GM18907 (cell line): ENCODE measurements at regions not wholly inside any gene's neighbourhood (a gene's known extent, or its start where the extent isn't known, plus 50 kb on each side); places are given as distances from the start of the nearest gene placed in this dataset.

Experiments used
- ATAC-seq: cut with Tn5 transposase; IDR thresholded peaks from one replicate; pipeline ENCODE4 v1.9.1; 2021; ENCODE audit warnings: mild to moderate bottlenecking, moderate library complexity; ENCODE audit not compliant: unreplicated experiment

DNA sequence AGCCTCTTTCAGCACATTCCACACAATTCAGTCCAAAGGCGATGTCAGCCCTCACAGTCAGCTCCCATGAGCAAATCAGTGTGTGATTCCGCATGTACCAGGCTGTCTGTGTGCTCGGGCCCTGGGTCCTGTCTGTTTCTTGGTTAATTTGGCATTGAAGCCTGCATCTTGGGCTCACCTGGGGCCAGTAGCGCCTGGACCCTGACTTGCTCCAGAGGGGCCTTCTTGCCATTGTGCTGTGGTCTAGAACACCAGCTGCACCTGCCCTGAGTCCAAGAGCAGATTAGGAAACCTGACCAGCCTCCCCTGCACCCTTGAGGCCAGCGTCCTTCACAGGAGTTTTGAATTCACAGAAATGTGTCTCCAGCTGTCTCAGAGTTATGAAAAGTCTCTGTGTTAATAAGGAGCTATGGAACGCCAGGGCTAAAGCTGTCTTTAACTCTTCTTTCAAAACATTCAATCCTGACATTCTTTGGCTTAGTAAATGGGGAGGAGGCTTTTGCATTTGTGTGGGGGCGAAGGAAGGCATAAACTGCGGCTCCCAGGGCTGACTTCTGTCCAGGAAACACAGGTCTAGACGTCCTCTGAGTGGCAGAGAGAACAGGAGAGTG lies 102.2 kb downstream of the ARF6 start:
- ATAC-seq, result no peak

DNA sequence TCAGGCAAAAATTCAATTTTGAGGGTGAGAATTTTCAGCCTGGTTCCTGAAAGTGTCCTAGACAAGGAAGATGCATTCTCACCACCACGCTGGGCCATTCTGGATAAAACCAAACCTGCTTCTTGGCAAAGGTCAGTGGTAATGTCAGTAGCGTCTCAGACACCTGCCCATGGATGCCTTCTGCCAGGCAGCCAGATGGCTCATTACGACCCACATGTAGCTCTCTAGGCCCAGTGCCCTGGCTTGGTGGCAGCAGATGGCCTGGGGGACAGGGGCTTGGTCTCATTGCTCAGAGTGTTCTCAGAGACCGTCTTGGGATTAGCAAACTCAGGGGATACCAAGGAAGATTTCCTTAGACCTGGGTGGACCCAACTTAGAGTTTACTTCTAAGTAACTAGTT lies 105.1 kb downstream of the ARF6 start:
- no peak for ATAC-seq

DNA sequence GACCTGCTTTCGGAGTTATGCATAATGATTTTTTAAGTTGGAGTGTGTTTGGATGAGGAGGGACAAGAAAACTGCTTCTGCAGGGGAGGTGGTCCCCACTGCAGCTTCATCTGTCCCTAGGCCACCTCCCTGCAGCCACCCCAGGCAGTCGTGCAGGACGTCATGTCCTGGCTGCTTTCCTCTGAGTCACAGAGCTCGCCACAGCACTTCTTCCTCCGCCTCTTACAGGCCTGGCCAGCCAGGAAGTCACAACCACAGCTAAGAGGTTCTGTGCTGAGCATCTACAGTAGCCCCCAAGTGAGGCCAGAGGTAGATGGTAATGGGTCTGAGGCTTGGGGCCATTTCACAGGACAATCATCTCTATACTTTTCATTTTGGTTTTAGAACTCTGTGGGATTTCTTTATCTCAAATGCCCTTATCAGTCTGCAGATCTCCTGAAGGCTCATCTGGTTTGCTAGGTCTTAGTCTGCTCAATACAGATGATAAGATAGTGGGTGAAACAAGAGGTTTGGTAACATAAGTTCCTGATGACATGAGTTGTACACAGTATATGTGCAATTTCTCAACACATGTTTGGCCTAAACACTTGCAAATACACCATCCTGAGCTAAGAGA lies 106.4 kb downstream of the ARF6 start:
- ATAC-seq, result peak; percentile 66

DNA sequence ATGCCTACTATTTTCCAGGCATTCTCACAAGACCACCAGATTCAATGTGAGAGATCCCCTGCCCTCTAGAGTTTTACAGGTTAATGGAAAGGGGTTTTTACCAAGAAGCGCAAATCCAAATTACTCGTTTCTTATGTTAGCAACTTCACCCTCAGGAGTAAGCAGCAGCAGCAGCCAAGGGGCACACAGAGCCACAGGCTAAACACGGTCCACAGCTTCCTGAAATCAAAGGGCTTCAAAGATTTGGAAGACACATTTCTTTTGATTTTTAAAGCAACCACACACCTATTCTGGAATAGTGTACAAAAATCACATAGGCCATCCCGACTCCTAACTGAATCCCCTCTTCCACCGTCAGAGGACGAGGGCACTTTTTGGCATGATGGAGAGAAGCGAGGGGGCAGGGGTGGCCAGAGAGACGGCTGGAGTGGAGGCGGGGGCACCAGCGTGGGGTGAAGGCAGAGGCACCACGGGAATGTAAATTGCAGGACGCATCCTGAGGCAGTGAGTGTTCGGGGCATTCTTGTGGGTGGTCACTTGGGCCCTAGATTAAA lies 107.0 kb downstream of the ARF6 start:
- no peak for ATAC-seq

DNA sequence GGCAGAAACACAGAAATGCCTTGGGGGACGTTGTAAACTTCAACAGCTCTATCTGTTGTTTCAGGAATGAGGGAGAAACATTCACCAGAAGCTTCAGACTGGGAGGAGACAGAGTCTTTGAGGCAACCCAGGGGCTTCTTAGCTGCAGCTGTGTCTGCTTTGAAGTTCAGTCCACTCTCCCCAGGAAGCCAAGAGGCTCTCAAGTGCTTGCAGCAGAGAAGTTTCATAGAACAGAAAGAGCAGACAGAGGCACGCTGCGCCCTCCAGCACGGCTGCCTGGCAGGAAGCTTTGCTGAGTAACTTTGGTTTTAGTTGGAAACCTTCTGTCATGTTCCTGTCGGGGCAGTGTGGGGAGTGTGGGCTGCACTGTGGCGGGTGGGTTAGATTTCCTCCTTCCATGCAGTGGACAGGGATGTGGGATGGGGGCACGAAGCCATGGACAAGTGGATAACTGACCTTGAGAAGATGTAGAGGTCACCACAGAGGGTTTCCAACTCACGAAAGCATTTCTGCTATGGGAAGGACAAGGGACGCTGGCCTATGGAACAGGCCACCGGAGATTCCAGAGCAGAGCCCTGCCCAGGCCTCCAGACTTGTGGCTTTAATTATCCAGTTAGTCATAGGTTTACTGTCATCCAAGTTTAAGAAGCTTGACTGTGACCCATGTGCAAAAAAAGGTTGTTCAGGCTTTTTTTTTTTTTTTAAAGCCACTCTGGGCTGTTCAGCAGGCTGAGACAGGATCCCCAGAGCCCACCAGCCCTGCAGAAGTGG lies 107.7 kb downstream of the ARF6 start:
- ATAC-seq, result no peak

DNA sequence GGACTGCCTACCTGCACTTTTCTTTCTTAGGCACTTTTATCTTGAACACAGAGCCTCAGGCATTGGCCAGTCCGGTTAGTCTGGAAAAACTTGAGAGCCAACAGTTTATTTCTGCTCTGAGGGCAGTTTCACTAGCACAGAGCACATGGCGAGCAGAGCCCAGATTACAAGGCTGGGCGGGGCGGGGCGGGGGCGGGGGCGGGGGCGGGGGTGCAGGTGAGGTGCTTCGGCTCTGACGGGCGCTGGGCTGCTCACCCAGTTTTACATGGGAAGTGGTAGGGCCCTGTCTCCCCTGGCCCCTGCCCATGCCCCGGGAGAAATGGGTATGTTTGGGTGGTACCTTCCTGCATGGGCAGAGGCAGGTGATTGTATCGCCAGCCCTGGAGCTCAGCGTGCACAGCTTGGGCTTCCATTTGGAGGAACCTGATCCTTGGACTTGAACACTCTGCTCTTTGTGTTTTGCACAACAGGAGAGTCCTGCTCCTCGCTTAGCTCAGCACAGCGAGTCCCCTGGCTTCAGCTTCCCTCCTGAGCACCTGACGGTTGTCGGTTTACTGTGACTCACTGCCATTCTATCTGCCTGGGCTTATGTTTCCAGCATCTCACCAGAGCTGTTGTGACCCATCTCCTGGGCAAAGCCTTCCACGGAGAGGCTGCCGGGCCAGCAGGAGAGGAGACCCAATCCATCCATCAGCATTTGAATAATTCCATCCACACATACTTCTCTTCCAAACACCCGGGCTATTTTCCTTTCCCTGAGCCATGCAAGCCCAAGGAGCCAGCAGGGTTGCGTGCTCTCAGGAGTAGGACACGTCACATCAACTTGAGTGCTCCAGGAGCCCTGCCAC lies 108.5 kb downstream of the ARF6 start:
- peak; percentile 34 for ATAC-seq

DNA sequence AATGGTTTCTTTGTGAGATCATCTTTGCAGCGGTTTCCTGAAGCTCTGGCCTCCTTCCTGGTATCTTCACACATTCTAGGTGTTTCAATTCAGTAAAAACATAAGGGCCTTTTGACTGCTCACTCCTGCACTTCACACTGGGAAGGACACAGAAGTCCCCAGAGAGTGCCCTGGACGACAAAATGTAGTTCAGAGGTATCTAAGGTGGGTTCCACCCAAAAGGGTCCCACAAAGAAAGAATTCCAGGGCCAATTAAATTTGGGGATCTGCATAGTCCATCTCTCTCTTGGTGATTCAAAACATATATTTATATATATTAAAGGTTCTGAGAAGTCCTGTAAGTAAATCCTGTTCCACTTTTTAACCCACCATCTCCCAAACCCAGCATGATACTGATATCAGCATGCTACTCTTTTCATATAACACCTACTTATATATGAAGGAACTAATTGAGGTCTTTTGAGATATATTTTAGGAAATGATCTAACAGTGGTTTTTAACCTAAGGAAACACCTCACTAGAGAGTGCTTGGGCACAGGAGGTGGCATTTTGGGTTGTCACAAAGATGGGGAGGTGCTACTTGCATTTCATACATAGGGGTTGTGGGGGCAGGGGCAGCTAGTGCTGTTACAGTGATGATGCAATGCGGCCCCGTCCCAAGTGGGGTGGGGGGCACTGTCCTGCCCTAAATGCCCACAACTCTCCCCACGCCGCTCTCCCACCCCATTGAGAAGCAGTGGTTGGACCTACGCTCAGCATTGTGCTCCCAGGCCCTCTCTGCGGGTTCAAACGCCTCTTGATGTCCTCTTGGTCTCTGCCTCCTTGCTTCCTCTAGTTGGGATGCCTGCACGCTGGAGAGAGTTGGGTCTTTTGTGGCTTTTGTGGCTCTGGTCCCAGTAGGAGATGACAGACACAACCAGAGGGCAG lies 109.4 kb downstream of the ARF6 start:
- peak; percentile 35 for ATAC-seq

DNA sequence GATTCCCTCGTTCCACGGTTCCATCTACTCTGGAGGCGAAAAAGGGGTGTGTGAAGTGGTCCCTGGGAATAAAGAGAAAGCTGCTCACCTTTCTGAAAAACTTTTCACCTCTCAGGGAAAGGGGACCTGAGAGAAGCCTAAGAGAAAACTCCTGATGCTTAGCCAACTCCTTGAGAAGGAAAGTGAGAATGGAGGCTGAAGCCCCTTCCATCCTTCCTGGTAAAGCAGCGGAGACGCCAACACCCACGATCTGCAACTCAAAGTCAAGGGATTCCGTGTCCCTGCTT lies 110.0 kb downstream of the ARF6 start:
- ATAC-seq, result no peak

DNA sequence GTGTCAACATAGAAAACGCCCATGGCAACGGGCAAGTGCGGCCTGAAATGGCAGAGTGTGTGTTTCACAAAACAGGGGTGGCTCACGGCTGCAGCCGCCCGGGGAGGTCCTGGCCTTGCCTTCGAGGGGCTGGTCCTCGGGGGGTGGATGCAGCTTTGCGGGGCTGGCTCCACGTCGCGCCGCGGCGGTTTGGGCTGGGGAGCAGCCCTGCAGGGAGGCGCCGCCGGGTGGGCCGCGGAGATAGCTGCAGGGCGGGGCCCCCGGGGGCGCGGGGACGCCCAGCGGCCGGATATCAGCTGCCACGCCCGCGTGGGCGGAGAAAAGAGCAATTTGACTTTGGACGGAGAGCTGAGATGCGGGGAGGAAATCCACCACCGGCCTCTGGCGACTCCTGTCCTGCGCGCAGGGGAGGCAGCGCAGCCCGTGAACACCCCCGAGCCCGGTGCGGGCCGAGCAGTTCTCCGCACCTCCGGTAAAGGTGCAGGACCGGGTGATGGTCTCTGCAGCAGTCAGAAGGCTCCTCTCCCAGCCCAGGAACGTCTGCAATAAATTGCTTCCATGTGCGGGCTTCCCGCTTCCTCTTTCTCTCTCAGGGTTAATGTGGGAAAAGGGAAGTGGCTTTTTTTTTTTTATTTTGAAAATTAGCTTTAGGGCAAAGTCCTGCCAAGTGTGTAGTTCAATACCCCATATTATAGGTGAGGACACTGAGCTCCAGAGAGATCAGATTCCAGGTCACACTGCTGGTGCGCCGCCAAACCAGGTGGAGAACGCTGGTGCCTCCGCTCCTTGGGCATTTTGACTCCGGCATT lies 110.5 kb downstream of the ARF6 start:
- ATAC-seq, result peak; percentile 46

DNA sequence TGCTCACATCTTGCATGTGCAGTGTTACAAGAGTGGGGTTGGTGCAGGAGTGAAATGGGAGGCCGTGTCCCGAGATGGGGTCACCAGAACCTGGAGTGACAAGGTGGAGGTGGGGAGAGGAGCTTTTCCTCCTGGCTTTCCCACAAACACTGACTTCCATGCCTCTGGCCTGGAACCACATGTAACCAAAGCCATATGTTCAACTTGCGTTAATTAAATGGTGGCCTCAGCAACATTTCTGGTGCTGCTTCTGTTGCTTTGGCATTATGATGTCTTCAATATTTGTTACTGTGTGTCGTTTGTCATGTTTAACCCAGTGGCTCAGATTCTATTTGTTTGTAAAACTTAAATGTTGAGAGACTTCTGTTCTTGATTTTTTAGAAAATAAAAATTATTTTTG lies 110.2 kb downstream of the VCPKMT start:
- no peak for ATAC-seq

DNA sequence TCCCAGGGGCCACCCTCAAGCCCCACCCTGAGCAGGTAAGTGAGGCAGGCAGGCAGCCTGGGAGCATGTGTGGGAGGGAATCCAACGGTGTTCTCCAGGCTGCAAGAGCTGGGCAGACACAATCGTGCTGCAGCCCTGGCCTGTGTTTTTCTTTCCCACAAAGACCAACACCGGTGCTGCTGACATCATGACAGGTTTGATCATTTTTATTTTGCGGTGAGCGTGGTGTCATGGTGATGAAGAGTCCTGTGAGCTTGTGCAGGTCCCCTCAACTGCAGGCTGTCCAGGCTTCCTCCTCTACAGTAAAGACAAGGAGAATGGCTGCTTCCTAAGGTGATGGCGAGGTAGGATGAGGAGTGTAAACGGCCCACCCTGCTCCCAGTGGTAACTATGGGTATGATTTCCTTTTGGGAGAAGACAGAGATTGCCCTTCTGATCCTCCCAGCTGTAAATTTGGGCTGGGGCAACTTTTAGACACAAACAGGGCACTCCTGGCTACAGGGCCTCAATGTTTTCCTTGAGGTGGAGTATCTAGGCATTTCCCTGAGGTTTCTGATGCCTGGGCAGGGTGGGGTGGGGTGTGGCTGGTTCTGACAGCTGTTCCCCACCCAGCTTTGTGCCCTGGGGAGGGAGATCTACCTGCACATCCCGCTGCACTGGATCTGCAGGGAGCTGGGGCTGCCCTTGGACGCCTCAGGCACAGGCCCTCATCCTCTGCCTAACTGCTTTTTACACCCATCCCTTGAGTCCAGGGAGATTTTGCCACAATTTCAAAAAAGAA lies 109.1 kb downstream of the VCPKMT start:
- ATAC-seq, result no peak

DNA sequence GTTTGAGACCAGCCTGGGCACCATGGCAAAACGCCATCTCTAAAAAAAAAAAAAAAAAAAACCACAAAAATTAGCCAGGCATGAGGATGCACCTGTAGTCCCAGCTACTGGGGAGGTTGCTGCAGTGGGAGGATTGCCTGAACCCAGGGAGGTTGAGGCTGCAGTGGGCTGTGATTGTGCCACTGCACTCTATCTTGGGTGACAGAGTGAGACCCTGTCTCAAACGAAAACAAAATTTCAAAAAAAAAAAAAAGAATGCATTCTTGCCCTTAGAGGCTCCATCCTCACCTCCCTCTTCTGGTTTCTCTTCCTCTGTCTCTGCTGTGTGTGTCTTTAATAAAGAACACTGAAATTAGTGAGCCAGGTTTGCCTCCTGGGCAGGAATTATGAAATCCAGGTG lies 107.8 kb downstream of the VCPKMT start:
- ATAC-seq, result no peak

DNA sequence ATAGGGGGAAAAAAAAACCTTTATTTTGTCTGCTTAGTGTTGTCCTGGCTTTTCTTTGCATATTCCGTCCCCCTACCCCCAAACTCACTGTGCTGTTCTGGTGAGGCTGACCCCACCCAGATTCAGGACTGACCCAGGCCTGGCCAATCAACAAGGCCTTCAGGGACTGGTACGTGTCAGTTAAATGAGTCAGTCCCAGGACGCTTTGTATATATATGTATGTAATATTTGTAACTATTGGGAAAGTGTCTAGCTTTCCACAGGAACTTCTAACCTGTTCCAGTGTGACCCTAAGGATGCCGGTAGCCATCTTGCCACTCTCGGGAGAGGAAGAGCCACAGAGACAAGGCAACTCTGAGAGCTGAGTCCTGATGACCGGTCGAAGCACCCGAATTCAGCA lies 107.4 kb downstream of the VCPKMT start:
- ATAC-seq, result no peak

DNA sequence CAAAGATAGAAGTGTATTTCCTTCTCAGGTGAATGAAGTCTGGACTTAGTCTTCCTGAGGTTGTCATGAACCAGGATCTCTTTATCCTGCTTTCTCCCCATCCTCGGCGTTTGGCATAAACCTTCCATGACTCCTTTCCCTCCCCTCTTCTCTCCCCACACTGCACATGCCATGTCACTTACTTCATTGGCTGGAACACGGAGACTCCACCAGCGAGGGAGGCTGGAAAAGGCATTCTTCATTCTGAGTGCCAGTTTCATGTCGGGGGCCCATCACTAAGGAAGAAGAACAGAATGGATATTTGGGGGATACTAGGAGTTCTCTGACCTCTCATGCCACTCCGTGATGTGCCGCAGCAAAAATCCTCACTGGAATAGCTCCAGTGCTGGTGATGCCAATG lies 105.6 kb downstream of the VCPKMT start:
- ATAC-seq, result no peak

DNA sequence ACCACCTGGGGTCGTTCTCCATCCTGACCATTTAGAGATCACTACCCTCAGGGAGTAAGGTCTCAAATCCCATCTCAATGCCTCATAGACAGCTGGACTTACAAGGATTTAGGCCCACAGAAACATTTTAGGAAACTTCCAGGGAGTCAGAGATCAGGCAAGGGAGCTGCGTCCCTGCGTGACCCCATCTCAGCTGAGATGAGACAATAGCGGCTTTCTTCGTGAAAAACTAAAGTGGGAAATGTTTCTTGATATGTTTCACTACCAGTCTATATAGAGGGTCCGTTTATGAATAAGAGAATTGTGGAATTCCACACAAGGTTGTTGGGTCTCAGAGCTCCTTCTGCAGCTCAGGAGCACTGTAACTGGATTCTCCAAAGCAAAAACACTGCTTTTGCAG lies 105.1 kb downstream of the VCPKMT start:
- no peak for ATAC-seq

DNA sequence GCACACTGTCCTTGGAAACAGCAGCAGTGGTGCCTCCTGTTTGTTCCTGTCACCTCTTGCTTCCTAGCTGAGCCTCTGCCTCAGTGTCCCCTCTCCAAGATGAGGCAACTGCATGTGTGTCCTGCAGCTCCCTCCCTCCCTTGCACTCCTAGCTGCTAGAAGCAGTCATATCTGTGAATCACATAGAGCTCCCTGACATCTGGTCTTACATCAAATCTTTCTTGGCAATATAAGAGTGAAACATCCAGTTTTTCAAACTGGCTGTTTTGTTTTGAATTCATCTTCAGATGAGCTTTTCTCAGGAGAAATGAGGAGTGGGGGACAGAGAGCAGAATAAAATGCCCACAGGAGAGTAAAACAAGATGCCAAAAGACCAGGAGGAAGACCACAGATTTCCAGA lies 103.7 kb downstream of the VCPKMT start:
- no peak for ATAC-seq

DNA sequence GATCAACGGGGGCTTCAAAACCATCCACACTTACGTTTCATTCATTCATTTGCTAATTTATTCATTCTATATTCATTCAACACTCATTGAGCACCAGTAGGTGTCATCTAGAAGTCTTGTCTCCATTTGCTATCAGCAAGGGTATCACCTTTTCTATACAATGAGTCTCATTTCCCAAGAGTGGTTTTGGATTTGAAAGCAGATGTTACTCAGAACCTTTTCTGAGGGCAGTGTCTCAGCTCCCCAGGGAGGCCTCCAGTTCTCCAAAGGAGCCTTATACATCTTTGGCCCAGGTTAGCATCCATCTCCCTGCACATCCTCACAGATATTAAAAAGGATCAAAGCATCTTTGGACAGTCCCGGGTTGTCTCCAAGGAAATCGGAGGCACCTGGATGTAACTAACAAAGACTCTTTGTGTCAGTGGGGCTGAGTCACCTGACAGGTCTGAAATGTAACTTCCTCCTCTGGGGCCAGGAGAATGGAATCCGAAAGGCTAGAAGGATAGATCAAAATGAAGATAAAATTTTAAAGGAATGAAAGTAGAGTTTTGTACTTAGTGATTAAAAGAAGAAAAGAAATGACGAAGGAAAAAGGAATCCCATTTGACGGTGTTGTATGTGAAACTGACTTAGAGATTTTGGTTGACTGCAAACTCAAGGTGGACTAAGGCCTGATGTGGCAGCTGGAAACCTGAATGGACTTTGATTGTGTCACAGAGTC lies 103.0 kb downstream of the VCPKMT start:
- ATAC-seq, result no peak

DNA sequence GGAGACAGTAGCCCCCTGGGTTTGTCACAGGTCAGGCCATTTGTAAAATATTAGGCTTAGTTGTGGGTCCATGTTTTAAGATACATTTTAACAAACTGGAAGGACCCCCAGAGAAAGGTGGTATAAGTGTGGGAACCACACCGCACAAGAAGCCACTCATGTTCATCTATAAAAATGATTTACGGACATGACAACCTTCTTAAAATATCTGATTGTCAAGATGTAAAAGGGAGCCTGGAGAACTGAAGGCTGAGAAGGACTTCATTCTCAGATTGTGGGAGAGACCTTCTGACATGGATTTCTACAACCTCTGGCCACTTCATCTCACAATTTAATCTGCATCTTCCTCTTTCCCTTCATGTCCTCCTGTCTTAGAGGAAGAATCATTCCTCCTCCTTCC lies 102.4 kb downstream of the VCPKMT start:
- no peak for ATAC-seq
